BJ (cell line): ENCODE measurements at regions not wholly inside any gene's neighbourhood (a gene's known extent, or its start where the extent isn't known, plus 50 kb on each side); places are given as distances from the start of the nearest gene placed in this dataset.

Experiments
- CTCF ChIA-PET: fragments of 350-600 bp; formaldehyde crosslinking; extraction: SDS; loops from one replicate; lab custom pipeline; 2021; ENCODE audit warnings: antibody characterized with exemption, inconsistent platforms; lab: Yijun Ruan, JAX
- POLR2A ChIA-PET: fragments of 300-600 bp; sonication (Branson Sonifier 250); formaldehyde crosslinking; extraction: SDS; loops from one replicate; lab custom pipeline; 2021; ENCODE audit warnings: antibody characterized with exemption; lab: Charles Lee
- DNase-seq: peaks from one replicate; pipeline ENCODE4 v3.0.0-alpha.2; 2011; ENCODE audit warnings: low read depth
- H3K27me3 ChIP-seq: 2 replicates; pipeline ENCODE4 v1.6.0; 2011; ENCODE audit warnings: low read length; ENCODE audit not compliant: control insufficient read depth, insufficient read depth
- H3K36me3 ChIP-seq: 2 replicates; pipeline ENCODE4 v1.5.1; 2011; ENCODE audit warnings: low read length; ENCODE audit not compliant: control insufficient read depth, insufficient read depth
- H3K4me3 ChIP-seq: 2 replicates; pipeline ENCODE4 v1.5.1; 2011; ENCODE audit warnings: low read depth, mild to moderate bottlenecking, control low read depth, low read length
- CTCF ChIP-seq: IDR thresholded peaks from 2 replicates; pipeline ENCODE4 v1.5.1; 2011; ENCODE audit warnings: low read depth, mild to moderate bottlenecking, control low read depth, inconsistent platforms, low read length, moderate library complexity; ENCODE audit not compliant: insufficient read depth

GRCh38 chr13:90430127-90430526 is 917.4 kb upstream of the MIR17HG start:
- H3K27me3 ChIP-seq: no peaks in the 10 kb centered on the region
- POLR2A ChIA-PET: no interaction called here
- TF ChIP-seq CTCF: no peak
- no peaks in the 10 kb centered on the region for H3K36me3 ChIP-seq
- CTCF ChIA-PET: no interaction called here
- H3K4me3 ChIP-seq: no peak overlapping the region
- no peak for DNase-seq

- DNase-seq: no peak
- ChIA-PET CTCF (no interaction called here), POLR2A (no interaction called here)
- H3K27me3 ChIP-seq: no peaks in the 10 kb centered on the region
- no peaks in the 10 kb centered on the region for H3K36me3 ChIP-seq
- no peak for TF ChIP-seq CTCF
- no peak overlapping the region for H3K4me3 ChIP-seq
These were observed 910.8 kb upstream of the MIR17HG start for GRCh38 chr13:90436697-90437096.

- no peak for TF ChIP-seq CTCF
- H3K4me3 ChIP-seq: no peak overlapping the region
- no peaks in the 10 kb centered on the region for H3K27me3 ChIP-seq
- CTCF ChIA-PET: no interaction called here
- DNase-seq: no peak
- POLR2A ChIA-PET: no interaction called here
- no peaks in the 10 kb centered on the region for H3K36me3 ChIP-seq
These were observed 908.9 kb upstream of the MIR17HG start for GRCh38 chr13:90438576-90438975.

GRCh38 chr13:90443268-90443667 is 904.2 kb upstream of the MIR17HG start:
- H3K27me3 ChIP-seq: no peaks in the 10 kb centered on the region
- no peak overlapping the region for H3K4me3 ChIP-seq
- no peaks in the 10 kb centered on the region; the same call in 1 of the 2 replicates for H3K36me3 ChIP-seq
- DNase-seq: no peak
- ChIA-PET CTCF (no interaction called here), POLR2A (no interaction called here)
- no peak for TF ChIP-seq CTCF

GRCh38 chr13:90444232-90444631 is 903.3 kb upstream of the MIR17HG start:
- no peak for TF ChIP-seq CTCF
- no peak overlapping the region for H3K4me3 ChIP-seq
- no peak for DNase-seq
- CTCF ChIA-PET: no interaction called here
- POLR2A ChIA-PET: no interaction called here
- H3K36me3 ChIP-seq: no peaks in the 10 kb centered on the region; the same call in 1 of the 2 replicates
- no peaks in the 10 kb centered on the region for H3K27me3 ChIP-seq
